ENCODE measurements at regions not wholly inside any gene's neighbourhood (a gene's known extent, or its start where the extent isn't known, plus 50 kb on each side); places are given as distances from the start of the nearest gene placed in this dataset.

DNA sequence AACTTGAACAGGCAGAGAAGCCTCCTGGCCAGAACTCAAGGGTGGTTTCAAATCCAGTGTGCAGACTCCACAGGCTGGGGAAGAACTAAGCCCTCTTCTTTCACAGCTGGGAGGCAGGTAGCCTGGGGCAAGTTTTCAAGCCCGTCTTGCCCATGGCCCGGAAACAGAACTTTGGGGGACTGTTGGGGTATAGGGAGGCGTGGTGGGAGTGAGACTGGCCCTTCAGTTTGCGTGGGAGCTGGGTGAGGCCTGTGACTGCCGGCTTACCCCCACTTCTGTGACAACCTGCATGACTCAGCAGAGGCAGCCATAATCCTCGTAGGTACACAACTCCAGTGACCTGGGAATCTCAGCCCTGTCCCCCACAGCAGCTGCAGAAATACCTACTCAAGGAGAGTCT, 1125.7 kb downstream of the HACE1 start:
- SMC1A ChIA-PET (ENCODE audit: uncharacterized antibody, unreplicated experiment), result interaction anchor here (0.6 kb wide), 1 partner anchor 1546 kb away, joined by 3 read pairs; no protein-coding TSS in a partner anchor
- POLR2A ChIA-PET, result no interaction called here
- no peak for TF ChIP-seq ZNF207 (IDR thresholded peaks at IDR 0.05; ENCODE audit: borderline replicate concordance)
- no peak for TF ChIP-seq NFYB (IDR thresholded peaks at IDR 0.05; ENCODE audit: insufficient read depth, low read depth, low read length)
- TF ChIP-seq MTA3 (IDR thresholded peaks at IDR 0.05; ENCODE audit: borderline replicate concordance, low read length), result no peak
- TF ChIP-seq CUX1 (IDR thresholded peaks at IDR 0.05; ENCODE audit: insufficient replicate concordance, low read depth, low read length), result no peak
- TF ChIP-seq BHLHE40 (IDR thresholded peaks at IDR 0.05; ENCODE audit: borderline replicate concordance in 1 of 2, low read depth in 2 of 2, low read length in 1 of 2), result no peak
- TF ChIP-seq ASH2L (IDR thresholded peaks at IDR 0.05; ENCODE audit: borderline replicate concordance, low read depth), result no peak
- no peak for TF ChIP-seq MEF2B (IDR thresholded peaks at IDR 0.05; ENCODE audit: partially characterized antibody, poor library complexity, severe bottlenecking)
- TF ChIP-seq HDAC2 (IDR thresholded peaks at IDR 0.05), result no peak
- no peak for TF ChIP-seq SRF (IDR thresholded peaks at IDR 0.05; ENCODE audit: low read depth in 2 of 2, low read length in 2 of 2)
- TF ChIP-seq ZZZ3 (IDR thresholded peaks at IDR 0.05; ENCODE audit: control insufficient read depth, insufficient read length, low read depth), result no peak
- no peak for TF ChIP-seq ZNF274 (IDR thresholded peaks at IDR 0.05; ENCODE audit: insufficient read depth, insufficient read length)
- no peak for TF ChIP-seq ATF2 (IDR thresholded peaks at IDR 0.05; ENCODE audit: low read length)
- no peaks in the 10 kb centered on the region for H3K9me3 ChIP-seq (replicated peaks; ENCODE audit: control insufficient read depth, insufficient read depth, low read length)
- no peak overlapping the region for H2AFZ ChIP-seq (ENCODE audit: control insufficient read depth, low read depth, low read length)
- H3K27ac ChIP-seq (ENCODE audit: control insufficient read depth, insufficient read depth), result no peak overlapping the region
- BruUV-seq (replicated peaks), result no TSS peak
- no peak overlapping the region for H3K4me3 ChIP-seq
- no peak overlapping the region for H3K9ac ChIP-seq (ENCODE audit: control insufficient read depth, insufficient read depth, low read length)
- CTCF ChIA-PET, result no interaction called here
- H3K79me2 ChIP-seq (ENCODE audit: control insufficient read depth, insufficient read depth, low read length), result no peaks in the 10 kb centered on the region
- H3K27me3 ChIP-seq (replicated peaks in 1 of 2; ENCODE audit: control insufficient read depth in 2 of 2, insufficient read depth in 2 of 2, low read length in 1 of 2), result no peaks in the 10 kb centered on the region
- FAIRE-seq, result no peak
- in situ Hi-C loops (cut with MboI) (no loop called here), intact Hi-C loops (cut with micrococcal nuclease; ENCODE audit: unreplicated experiment) (no loop called here)
- no peak for DNase-seq (ENCODE audit: low read depth, low spot score)
- no peak overlapping the region for H3K4me2 ChIP-seq (ENCODE audit: control insufficient read depth, insufficient read depth)
- RAD21 ChIA-PET (ENCODE audit: unreplicated experiment), result no interaction called here
- no peaks in the 10 kb centered on the region for H4K20me1 ChIP-seq (ENCODE audit: control insufficient read depth, insufficient read depth)
- 2% methylated on average over 6 of the region's 6 CpGs for WGBS (ENCODE audit: insufficient coverage, insufficient replicate concordance, low lambda C conversion rate, missing lambda C conversion rate)
- no peak for ATAC-seq
- no peaks in the 10 kb centered on the region for H3K4me1 ChIP-seq (ENCODE audit: control insufficient read depth, insufficient read depth, low read length)
- H3K36me3 ChIP-seq (ENCODE audit: control insufficient read depth in 2 of 2, insufficient read depth in 2 of 2, low read length in 1 of 2), result no peaks in the 10 kb centered on the region
